H9 (cell line): ENCODE measurements at regions not wholly inside any gene's neighbourhood (a gene's known extent, or its start where the extent isn't known, plus 50 kb on each side); places are given as distances from the start of the nearest gene placed in this dataset.

Experiments used
- DNase-seq: peaks from one replicate; pipeline ENCODE4 v3.0.0-alpha.2; 2017
- H2AFZ ChIP-seq: one replicate; pipeline ENCODE4 v1.6.1; 2013; ENCODE audit warnings: mild to moderate bottlenecking, low read length, control low read depth, moderate library complexity
- H2AK5ac ChIP-seq: 2 replicates; pipeline ENCODE4 v1.6.1; 2013; ENCODE audit warnings: low read length, control low read depth, mixed read lengths; ENCODE audit not compliant: insufficient read length
- H2BK120ac ChIP-seq: one replicate; pipeline ENCODE4 v1.6.1; 2013; ENCODE audit warnings: low read depth, mild to moderate bottlenecking, low read length, control low read depth, inconsistent platforms; ENCODE audit not compliant: poor library complexity, severe bottlenecking
- H2BK12ac ChIP-seq: 2 replicates; pipeline ENCODE4 v1.6.1; 2013; ENCODE audit warnings: low read length, control low read depth, mixed read lengths, low read depth; ENCODE audit not compliant: insufficient read length
- H2BK15ac ChIP-seq: 2 replicates; pipeline ENCODE4 v1.6.1; 2013; ENCODE audit warnings: low read depth, low read length, control low read depth
- H2BK20ac ChIP-seq: one replicate; pipeline ENCODE4 v1.6.1; 2013; ENCODE audit warnings: low read depth, mild to moderate bottlenecking, low read length, control low read depth, inconsistent platforms; ENCODE audit not compliant: poor library complexity, severe bottlenecking
- H2BK5ac ChIP-seq: 2 replicates; pipeline ENCODE4 v1.6.1; 2013; ENCODE audit warnings: low read length, control low read depth, mixed read lengths; ENCODE audit not compliant: insufficient read length
- H3K14ac ChIP-seq: 2 replicates; pipeline ENCODE4 v1.6.1; 2013; ENCODE audit warnings: low read length, control low read depth; ENCODE audit not compliant: insufficient read depth
- H3K18ac ChIP-seq: 2 replicates; pipeline ENCODE4 v1.6.1; 2013; ENCODE audit warnings: low read depth, mild to moderate bottlenecking, mixed read lengths, low read length, control low read depth; ENCODE audit not compliant: insufficient read length
- H3K23ac ChIP-seq: 2 replicates; pipeline ENCODE4 v1.6.1; 2013; ENCODE audit warnings: low read length, control low read depth, mixed read lengths, low read depth; ENCODE audit not compliant: insufficient read length
- H3K23me2 ChIP-seq: 2 replicates; pipeline ENCODE4 v1.6.1; 2013; ENCODE audit warnings: low read depth, mild to moderate bottlenecking, mixed read lengths, low read length, control low read depth; ENCODE audit not compliant: insufficient read length, poor library complexity, severe bottlenecking
- H3K27ac ChIP-seq: 2 replicates; pipeline ENCODE4 v1.5.1; 2013; ENCODE audit warnings: low read length, control low read depth, mixed read lengths, low read depth; ENCODE audit not compliant: insufficient read length
- H3K27me3 ChIP-seq: 2 replicates; pipeline ENCODE4 v1.6.1; 2013; ENCODE audit warnings: low read length, control low read depth, inconsistent platforms; ENCODE audit not compliant: insufficient read depth
- H3K4ac ChIP-seq: 2 replicates; pipeline ENCODE4 v1.6.1; 2013; ENCODE audit warnings: low read depth, mild to moderate bottlenecking, control low read depth, inconsistent platforms, low read length, moderate library complexity
- H3K4me1 ChIP-seq: 2 replicates; pipeline ENCODE4 v1.6.1; 2013; ENCODE audit warnings: low read length, control low read depth, inconsistent platforms; ENCODE audit not compliant: insufficient read depth
- H3K4me2 ChIP-seq: 2 replicates; pipeline ENCODE4 v1.6.1; 2013; ENCODE audit warnings: low read length, control low read depth, mixed read lengths; ENCODE audit not compliant: insufficient read length, insufficient read depth
- H3K56ac ChIP-seq: 2 replicates; pipeline ENCODE4 v1.6.1; 2013; ENCODE audit warnings: low read depth, mild to moderate bottlenecking, mixed read lengths, low read length, control low read depth; ENCODE audit not compliant: insufficient read length
- H3K79me1 ChIP-seq: 2 replicates; pipeline ENCODE4 v1.6.1; 2013; ENCODE audit warnings: low read depth, mild to moderate bottlenecking, moderate library complexity, low read length, control low read depth, inconsistent platforms; ENCODE audit not compliant: insufficient read depth, poor library complexity, severe bottlenecking
- H3K79me2 ChIP-seq: 2 replicates; pipeline ENCODE4 v1.6.1; 2013; ENCODE audit warnings: low read length, control low read depth, inconsistent platforms; ENCODE audit not compliant: insufficient read depth
- H3K9ac ChIP-seq: 2 replicates; pipeline ENCODE4 v1.6.1; 2013; ENCODE audit warnings: low read length, control low read depth, mixed read lengths; ENCODE audit not compliant: insufficient read length; ENCODE audit errors: extremely low read depth
- H3K9me3 ChIP-seq: one replicate; pipeline ENCODE4 v1.6.1; 2013; ENCODE audit warnings: low read depth, low read length, inconsistent platforms; ENCODE audit not compliant: control insufficient read depth
- H3T11ph ChIP-seq: one replicate; pipeline ENCODE4 v1.6.1; 2013; ENCODE audit warnings: mild to moderate bottlenecking, low read length, control low read depth, inconsistent platforms
- H4K20me1 ChIP-seq: one replicate; pipeline ENCODE4 v1.6.1; 2013; ENCODE audit not compliant: control insufficient read depth, insufficient read length, insufficient read depth
- H4K5ac ChIP-seq: 2 replicates; pipeline ENCODE4 v1.6.1; 2013; ENCODE audit warnings: low read depth, mild to moderate bottlenecking, mixed read lengths, low read length, control low read depth; ENCODE audit not compliant: insufficient read length
- H4K8ac ChIP-seq: replicated peaks from 2 replicates; pipeline ENCODE4 v1.6.1; 2013; ENCODE audit warnings: low read length, control low read depth, mixed read lengths, low read depth; ENCODE audit not compliant: insufficient read length
- H4K91ac ChIP-seq: 2 replicates; pipeline ENCODE4 v1.6.1; 2013; ENCODE audit warnings: low read depth, mild to moderate bottlenecking, moderate library complexity, mixed read lengths, low read length, control low read depth; ENCODE audit not compliant: insufficient read length
- H3K27ac Mint-ChIP-seq, 3 experiments: 2 replicates in 2 of 3; 3 replicates in 1 of 3; pipeline ENCODE4 v1.8.0; 2020 to 2021; ENCODE audit warnings: mixed read lengths in 3 of 3, mild to moderate bottlenecking in 1 of 3, moderate library complexity in 1 of 3
- H3K27me3 Mint-ChIP-seq: 2 replicates; pipeline ENCODE4 v1.8.0; 2021; ENCODE audit warnings: low read depth, mild to moderate bottlenecking, moderate library complexity, mixed read lengths
- H3K36me3 Mint-ChIP-seq, 3 experiments: 2 replicates in 2 of 3; 3 replicates in 1 of 3; pipeline ENCODE4 v1.8.0; 2020 to 2021; ENCODE audit warnings: low read depth in 3 of 3, mixed read lengths in 3 of 3; ENCODE audit not compliant: insufficient read depth in 1 of 3
- H3K4me1 Mint-ChIP-seq, 2 experiments: 2 replicates each; pipeline ENCODE4 v1.8.0; 2020; ENCODE audit warnings: mixed read lengths in 2 of 2
- H3K4me3 Mint-ChIP-seq, 2 experiments: 2 replicates in 1 of 2; 3 replicates in 1 of 2; pipeline ENCODE4 v1.8.0; 2020 to 2021; ENCODE audit warnings: mild to moderate bottlenecking in 2 of 2, mixed read lengths in 2 of 2, moderate library complexity in 1 of 2
- H3K9me3 Mint-ChIP-seq, 2 experiments: 2 replicates in 1 of 2; 3 replicates in 1 of 2; pipeline ENCODE4 v1.8.0; 2020; ENCODE audit warnings: mild to moderate bottlenecking in 2 of 2, mixed read lengths in 2 of 2, moderate library complexity in 1 of 2
- WGBS: extraction: QIAGEN DNeasy Blood & Tissue Kit; methylation state at CpG from one replicate; pipeline ENCODE4 v1.1.7; 2013; ENCODE audit warnings: missing lambda C conversion rate, low lambda C conversion rate, mixed read lengths; ENCODE audit not compliant: insufficient read length; ENCODE audit errors: extremely low coverage; 5-methylcytosine and 5-hydroxymethylcytosine counted together
- TF ChIP-seq, protein P1 (sequence below): fragments of 200-600 bp; sonication (generic); conservative IDR thresholded peaks from 3 replicates; pipeline ENCODE4 v1.8.0; 2021; ENCODE audit warnings: antibody characterized with exemption, mild to moderate bottlenecking

GRCh38 chr2:83997889-83998288 is 461.2 kb downstream of the SUCLG1 start:
- Histone ChIP-seq H4K91ac (no peak overlapping the region), H4K8ac (no peak overlapping the region), H3K9me3 (no peaks in the 10 kb centered on the region), H3K79me2 (no peaks in the 10 kb centered on the region), H3K4me2 (no peak overlapping the region), H2BK15ac (no peak overlapping the region), H3K27me3 (no peaks in the 10 kb centered on the region), H2BK5ac (no peak overlapping the region), H2BK20ac (no peak overlapping the region), H3K23ac (no peak overlapping the region), H3K4ac (no peak overlapping the region), H3T11ph (no peak overlapping the region), H3K27ac (no peak overlapping the region), H4K20me1 (no peaks in the 10 kb centered on the region), H2AFZ (no peak overlapping the region), H3K4me1 (peaks cover 2% of the 10 kb centered on the region; the same call in 1 of the 2 replicates), H3K79me1 (no peaks in the 10 kb centered on the region), H2BK12ac (no peak overlapping the region), H3K56ac (no peak overlapping the region), H2BK120ac (no peak overlapping the region), H3K18ac (no peak overlapping the region), H4K5ac (no peak overlapping the region), H3K23me2 (no peaks in the 10 kb centered on the region), H2AK5ac (no peak overlapping the region), H3K9ac (no peak overlapping the region), H3K14ac (no peak overlapping the region)
- WGBS = no CpG with 5 or more reads among the region's 2 CpGs
- Mint-ChIP-seq H3K9me3 (0 out of 5 replicates have a peak, but pooled peaks cover 0 to 2% of the 10 kb centered on the region in 2 experiments), H3K27ac (no peak overlapping the region), H3K27me3 (no peaks in the 10 kb centered on the region; the same call in 1 of the 2 replicates), H3K4me3 (no peak overlapping the region), H3K4me1 (peaks cover 3 to 9% of the 10 kb centered on the region in 2 experiments; a peak in 2 of 4 replicates), H3K36me3 (peaks cover 0 to 2% (median 0%) of the 10 kb centered on the region in 3 experiments; a peak in 1 of 7 replicates)
- TF ChIP-seq, protein P1, sequence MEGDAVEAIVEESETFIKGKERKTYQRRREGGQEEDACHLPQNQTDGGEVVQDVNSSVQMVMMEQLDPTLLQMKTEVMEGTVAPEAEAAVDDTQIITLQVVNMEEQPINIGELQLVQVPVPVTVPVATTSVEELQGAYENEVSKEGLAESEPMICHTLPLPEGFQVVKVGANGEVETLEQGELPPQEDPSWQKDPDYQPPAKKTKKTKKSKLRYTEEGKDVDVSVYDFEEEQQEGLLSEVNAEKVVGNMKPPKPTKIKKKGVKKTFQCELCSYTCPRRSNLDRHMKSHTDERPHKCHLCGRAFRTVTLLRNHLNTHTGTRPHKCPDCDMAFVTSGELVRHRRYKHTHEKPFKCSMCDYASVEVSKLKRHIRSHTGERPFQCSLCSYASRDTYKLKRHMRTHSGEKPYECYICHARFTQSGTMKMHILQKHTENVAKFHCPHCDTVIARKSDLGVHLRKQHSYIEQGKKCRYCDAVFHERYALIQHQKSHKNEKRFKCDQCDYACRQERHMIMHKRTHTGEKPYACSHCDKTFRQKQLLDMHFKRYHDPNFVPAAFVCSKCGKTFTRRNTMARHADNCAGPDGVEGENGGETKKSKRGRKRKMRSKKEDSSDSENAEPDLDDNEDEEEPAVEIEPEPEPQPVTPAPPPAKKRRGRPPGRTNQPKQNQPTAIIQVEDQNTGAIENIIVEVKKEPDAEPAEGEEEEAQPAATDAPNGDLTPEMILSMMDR = no peak
- DNase-seq = no peak
